KBM-7 (cell line): ENCODE measurements at regions not wholly inside any gene's neighbourhood (a gene's known extent, or its start where the extent isn't known, plus 50 kb on each side); places are given as distances from the start of the nearest gene placed in this dataset.

Source experiments
- DNase-seq: peaks from one replicate; pipeline ENCODE4 v3.0.0-alpha.2; 2015
- in situ Hi-C: fragments of 300-500 bp; cut with MboI; formaldehyde crosslinking; loops from 2 replicates; pipeline ENCODE4 v1.14.3; 2020; ENCODE audit warnings: low sequenced_read_pairs, low pct_unique_long_range_greater_than_20kb, mixed read lengths

DNA sequence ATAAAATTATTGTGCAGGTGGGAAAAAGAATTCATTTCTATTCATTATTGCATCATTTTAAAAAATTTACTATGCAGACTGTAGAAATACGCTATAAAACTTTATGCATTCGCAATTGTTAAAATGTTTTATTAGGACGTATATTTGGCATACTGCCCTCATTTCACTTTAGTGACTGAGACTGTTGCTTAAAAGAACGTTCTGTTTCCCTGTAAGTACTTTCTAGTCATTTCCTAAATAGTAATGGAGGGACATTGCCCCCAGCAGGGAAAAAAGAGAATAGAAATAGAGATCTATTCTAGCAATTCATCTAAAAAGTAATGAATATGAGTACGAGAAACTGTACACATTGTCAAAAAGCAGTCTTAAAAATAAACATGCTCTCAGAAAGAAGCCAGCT, 1295.8 kb upstream of the TENM3 start:
- in situ Hi-C loops = no loop called here
- no peak for DNase-seq

DNA sequence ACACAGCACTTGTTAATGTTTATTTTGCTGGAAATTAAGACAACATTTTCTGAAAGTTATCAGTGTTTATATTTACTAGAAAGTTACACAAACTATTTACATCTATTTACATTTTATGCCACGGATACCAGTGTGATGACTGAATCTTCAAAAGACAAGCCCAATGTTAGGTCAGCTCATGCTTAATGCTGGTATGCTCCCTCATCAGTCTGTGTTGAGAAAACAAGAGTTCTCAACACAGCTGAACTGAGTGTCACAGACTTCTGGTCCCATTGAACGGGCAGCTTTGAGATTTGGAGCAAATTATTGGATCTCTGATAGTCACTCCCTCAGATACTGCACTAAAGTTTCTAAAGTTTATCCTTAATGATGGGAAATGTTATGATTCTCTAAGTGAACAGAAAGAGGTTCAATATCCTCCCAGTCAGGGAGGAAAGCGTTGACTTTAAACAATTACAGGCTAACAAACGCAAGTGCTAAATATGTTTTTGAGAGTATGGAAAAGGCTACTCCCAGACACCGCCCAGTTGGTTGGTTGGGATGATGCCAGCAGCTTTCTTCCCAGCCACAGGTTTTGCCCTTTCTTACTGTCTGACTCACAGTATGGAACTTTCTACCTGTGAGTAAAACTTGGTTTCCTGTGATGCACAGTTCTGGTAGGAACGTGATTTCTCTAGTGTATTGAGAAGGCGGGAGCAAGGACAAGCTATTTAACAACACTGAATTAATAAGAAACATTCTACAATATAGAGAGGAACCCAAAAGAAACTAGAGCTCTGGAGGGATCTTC, 1293.6 kb upstream of the TENM3 start:
- in situ Hi-C loops = no loop called here
- no peak for DNase-seq

DNA sequence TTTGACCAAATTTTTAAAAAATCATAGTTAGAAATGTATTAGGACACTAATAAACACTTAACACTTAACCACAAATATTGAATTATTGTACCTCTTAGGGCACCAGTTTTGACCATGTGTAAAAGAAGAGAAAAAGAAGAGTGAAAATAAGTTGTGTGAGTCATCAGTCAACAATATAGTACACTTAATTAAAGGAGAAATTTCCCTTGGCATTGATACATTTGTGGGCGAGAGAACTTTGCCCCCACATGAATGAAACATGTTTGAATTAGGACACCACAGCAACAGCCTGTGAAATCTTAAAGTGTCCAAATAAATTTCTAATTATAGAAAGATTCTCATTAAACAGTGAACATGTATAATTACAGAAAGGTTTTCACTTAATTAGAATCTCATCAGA, 1292.8 kb upstream of the TENM3 start:
- DNase-seq = no peak
- in situ Hi-C loops = no loop called here

DNA sequence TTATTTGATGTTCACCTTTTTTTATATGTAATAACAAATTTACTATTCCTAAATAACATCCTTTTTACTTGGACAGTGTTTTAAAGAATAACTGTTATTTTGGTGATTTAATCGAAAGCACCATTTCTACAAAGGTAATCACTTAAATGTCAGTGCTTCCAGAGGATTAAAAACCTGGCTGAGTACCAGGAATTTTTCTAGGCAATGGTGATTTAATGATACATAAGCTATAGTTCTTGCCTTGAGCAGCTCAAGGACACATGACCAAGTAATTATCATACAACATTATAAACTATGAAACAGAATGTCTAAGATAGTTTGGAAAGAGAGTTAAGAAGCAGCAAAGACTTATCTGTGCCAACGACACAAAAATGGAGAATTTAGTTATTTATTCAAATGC, 1291.9 kb upstream of the TENM3 start:
- in situ Hi-C loops = no loop called here
- DNase-seq = no peak

DNA sequence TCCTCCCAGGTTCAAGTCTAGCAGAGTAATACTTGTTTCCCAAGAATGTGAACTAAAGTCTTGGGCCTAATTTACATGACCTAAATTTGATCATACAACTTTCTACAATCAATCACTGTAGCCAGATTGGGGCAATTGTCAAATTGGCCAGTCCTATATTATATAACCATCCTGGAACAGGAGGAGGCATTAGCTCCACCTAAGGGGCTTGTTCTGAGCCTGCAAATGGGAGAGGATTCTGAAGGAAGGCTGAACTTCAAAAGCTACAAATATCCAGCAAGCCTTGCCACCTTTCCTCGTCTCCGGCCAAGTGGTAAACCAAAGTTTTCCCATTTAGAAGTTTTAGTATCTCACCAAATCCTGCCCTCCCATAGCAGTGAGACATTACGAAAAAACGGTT, 1289.6 kb upstream of the TENM3 start:
- DNase-seq = no peak
- in situ Hi-C loops = no loop called here

DNA sequence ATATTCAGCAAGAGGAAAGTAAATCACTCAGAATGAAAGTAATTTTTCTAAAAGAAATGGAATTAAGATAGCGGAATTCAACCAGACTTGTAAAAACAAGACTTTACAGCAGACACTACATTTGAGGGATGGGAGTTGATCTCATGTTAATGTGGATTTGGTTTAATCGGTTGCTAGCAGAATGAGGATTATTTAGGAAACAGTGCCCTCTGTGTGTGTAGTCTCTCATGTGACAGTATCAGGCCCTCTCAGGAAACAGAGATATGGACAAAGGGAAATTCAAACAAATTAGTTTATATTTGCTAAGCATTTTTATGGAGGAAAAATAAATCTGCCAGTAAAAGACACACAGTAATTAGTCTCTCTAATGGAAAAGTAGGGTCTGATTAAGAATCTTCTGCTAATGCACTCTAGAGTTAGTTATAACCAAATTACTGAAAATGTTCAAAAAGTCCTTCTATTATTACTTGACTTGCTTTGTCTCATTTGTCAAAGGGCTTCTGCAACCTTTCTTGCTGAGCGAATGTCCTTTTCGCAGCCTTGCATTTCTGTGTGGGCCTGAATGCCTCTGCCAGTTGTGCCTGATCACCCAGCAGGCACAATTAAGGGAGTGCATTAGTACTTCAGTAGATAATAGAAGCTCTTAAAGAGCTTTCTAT, 1282.3 kb upstream of the TENM3 start:
- in situ Hi-C loops = no loop called here
- DNase-seq = no peak

DNA sequence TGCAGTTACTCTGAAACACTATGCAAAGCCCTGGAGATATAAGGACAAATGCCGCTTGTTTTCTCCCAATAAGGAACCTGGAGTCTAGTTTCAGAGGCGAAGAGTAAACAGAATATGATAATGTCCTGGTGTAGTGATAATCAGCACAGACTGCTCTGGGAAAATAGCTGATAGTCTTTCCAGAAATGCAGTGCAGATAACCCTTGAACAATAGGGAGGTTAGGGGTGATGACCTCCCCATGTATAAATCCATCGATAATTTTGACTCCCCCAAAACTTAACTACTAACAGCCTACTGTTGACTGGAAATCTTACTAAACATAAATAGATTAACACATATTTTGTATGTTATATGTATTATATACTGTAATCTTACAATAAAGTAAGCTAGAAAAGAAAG, 1280.9 kb upstream of the TENM3 start:
- DNase-seq = no peak
- in situ Hi-C loops = no loop called here

DNA sequence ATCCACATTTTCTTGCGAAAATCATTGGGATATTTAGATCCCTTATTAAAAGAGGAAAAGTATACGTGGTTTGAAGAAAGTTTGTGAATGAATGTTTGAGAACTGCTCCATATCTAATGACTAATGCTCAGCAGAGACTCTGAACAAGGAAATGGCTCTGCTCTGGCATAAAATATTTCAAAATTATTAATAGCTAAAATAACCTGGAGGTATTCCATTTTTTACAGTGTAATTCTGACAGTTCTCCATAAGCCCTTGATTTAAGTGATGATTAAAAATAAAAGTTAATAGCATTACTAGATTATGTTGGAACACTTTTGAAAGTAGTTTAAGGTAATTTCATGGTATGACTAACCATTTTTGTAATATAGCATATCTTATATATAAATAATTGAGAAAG, 1276.9 kb upstream of the TENM3 start:
- in situ Hi-C loops = no loop called here
- no peak for DNase-seq

DNA sequence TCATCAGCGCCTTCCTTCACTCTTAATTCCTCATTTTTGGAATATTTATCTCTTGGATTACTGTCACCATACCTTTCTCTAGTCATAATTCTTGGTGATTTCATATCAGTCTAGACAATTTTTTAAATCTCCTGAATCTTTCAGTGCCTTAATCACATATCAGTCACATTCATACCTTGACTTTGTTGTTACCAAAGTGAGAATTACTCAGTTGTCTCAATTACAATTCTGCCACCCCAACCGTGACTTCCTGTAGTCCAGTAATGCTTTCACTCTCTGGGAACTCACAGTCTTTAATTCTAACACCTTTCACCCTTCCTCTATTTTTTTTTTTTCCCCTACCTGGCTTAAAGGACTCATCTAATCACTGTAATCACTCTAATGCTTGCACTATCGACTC, 1275.3 kb upstream of the TENM3 start:
- no peak for DNase-seq
- in situ Hi-C loops = no loop called here

DNA sequence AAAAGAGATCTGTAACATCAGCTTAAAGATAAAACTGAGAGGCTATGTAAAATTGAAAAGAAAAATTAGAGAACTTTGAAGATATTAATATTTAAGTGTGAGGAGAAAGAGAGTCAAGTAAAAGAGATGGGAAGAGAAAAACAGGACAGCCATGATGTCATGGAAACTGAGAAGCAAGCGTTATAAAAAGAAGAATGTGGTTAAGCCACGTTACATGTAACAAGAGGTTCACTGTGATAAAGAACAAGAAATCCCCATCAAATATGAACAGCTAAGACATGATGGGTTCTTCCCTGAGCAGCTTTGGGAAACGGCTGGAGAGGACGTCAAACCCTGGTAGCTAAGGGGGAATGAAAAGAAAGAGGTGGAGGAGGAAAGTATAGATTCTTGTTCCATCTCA, 1269.3 kb upstream of the TENM3 start:
- in situ Hi-C loops = no loop called here
- DNase-seq = no peak

DNA sequence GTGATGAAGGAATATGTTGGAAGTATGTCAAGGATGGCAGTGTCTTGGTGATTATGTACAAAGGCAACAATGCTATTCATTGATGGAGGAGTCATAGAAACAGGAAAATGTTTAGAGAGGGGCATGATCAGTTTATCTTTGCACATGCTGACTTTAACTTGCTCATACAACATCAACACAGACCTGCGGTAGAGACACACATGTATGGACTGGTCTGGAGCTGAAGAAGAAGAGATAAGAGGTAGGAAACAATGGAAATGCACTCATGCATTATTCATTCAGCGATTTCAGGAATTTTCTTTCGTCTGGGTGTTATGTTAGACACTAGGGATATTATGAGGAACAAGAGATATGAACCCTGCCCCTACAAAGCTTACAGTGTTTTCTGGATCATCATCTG, 1252.3 kb upstream of the TENM3 start:
- in situ Hi-C loops = no loop called here
- no peak for DNase-seq

DNA sequence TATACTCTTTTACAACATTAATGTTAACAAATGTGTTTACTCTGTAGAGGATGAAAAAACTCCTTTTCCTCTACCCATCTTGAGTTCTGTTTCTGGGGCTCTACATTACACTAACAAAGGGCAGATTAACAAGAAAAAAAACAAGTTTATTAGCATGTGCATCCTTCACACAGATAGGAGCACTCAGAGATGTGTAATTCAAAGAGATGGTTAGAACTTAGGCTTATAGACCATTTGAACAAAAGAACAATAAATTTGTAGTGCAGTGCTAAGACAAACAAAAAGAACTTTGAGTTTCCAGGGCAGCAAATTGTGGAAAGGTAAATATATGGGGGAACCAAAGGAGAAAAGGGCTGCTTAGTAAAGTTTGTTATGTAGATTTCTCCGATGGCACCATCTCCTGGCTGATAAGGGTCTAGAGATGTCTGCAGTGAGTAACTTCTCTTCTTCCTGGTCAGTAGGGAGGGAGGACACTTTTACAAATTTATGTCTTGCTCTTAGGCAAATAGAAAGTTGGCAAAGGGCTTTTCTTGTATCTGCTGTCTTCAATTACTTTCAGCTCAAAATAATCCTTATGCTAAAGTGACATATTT, 1249.9 kb upstream of the TENM3 start:
- DNase-seq = no peak
- in situ Hi-C loops = no loop called here

DNA sequence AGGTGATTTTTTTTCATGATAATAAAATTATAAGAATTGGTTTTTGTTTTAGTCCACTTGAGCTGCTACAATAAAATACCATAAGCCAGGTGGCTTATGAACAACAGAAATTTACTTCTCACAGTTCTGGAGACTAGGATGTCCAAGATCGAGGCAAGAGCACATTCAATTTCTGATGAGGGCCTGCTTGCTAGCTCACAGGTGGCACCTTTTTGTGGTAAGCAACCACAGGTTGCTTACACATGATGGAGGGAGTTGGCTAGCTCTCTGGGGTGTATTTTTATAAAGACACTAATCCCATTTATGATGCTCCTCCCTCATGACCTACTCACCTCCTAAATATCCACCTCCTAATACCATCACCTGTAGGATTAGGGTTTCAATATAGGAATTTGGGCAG, 1248.5 kb upstream of the TENM3 start:
- in situ Hi-C loops = no loop called here
- no peak for DNase-seq

DNA sequence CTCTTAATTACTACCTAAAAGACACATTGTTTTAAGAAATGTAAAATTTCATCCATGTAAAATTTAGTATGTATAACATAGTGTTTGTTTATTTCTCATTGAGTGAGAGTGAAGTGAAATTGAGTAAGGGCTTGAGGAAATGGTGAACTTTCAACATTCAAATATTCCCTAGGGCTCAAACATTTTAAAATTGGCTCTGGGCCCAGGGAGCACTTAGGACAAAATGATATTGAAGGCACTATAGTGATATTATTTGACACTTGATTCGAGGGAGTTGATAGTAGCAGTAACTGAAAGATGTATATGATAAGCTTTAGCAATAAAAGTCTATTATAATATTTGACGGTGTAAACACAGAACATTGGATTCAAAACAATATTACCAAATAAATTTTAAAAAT, 1244.0 kb upstream of the TENM3 start:
- in situ Hi-C loops = no loop called here
- DNase-seq = no peak

DNA sequence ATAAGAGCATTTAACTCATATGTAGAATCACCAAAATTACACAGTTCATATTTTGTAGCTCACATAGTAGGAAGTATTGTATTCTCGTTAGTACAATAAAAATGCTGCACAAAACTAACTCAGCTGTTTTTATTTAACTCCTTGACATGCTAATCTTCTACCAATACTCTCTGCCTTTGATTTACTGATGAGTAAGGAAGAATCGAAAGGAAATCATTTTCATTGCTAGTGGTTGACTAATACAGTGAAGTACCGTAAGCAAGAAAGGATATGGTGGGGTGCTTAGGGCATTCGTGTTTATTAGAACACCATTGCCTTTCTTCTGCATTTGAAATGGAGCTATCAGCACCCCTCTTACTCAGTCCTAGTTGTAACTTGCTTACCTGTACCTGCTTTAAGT, 1239.1 kb upstream of the TENM3 start:
- in situ Hi-C loops = no loop called here
- no peak for DNase-seq

DNA sequence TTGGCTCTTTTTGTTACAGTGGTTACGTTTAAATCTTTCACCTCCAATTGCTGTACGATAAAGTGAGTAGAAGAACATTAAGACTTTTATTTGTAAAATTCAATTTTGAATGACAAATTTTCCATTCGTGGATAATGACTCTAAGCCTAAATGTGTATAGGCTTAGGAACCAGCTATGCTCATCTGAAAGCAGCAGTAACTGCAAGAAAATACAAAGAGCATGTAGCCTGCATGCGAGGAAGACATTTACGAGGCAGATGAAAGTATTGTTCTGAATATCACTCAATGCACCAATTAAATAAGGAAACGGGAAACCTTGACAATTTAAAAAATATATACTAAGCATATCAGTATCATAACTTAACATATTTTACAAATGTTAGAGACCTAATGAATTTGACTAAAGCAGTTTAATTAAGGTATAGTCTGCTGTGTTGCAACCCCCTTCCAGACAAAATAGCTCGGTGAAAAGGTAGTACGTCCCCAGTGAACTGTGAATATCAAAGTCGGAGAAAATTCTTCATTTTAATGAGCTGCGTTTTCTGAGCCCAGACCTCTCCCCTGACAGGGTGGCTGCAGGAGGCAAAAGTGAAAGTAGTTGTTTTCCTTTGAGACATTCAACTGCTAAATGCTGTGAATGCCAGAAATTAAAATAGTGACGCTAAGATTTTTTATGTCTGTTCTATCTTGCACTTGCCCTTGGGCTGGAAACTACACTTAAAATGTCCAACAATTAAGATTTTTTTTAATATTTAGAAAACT, 1236.5 kb upstream of the TENM3 start:
- DNase-seq = no peak
- in situ Hi-C loops = no loop called here

DNA sequence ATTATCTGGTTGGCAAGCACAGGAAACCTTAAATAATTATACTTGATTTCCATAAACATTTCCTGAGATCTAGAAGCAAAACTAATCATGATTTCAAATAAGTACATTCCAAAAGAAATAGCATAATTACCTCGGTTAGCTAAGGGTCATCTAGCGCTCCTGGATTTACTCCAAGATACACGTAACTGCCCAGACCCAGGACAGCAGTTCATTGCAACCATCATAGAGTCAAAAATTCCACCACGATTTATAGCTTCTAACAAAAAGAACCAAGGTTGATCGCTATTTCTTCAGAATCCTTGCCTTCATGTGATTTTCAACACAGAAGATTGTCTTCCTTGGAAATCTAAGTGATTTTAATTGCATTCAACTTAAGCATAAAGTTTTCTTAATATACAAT, 1235.5 kb upstream of the TENM3 start:
- no peak for DNase-seq
- in situ Hi-C loops = no loop called here

DNA sequence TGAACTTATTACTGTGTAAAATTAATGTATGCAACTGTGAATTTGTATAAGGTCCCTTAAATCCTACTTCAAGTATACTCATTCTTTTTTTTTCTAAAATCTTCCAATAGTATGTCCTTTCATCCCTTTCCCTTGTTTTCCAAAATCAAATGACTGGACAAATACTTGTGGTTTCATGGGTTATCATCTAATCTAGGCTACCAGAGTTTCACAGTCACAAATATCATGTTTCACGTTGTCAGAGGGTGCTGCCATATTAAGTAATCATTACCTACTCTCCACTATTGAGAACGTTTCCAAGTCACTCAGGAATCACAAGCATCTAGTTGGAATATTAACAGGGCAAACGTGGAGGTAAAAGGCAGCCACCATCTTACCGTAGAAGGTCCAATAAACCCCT, 1235.0 kb upstream of the TENM3 start:
- in situ Hi-C loops = no loop called here
- no peak for DNase-seq

DNA sequence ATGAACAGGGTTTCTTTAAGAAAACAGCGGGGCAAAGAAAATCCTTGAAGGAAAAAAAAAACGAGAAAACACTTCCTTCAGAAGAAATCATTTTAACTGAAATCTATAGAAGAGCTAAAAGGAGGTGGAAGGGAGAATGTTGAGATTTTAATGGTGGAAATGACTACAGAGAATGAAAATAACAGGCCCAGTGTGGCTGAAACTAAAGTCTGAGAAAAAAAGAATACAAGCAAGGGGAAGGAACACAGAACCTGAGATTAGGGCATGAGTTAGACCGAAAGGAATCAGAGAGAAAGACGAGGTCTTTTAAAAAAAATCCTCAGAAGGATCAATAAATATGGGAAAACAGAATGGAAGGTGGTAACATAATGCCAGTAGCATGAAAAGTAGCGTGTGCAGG, 1230.0 kb upstream of the TENM3 start:
- in situ Hi-C loops = no loop called here
- no peak for DNase-seq

DNA sequence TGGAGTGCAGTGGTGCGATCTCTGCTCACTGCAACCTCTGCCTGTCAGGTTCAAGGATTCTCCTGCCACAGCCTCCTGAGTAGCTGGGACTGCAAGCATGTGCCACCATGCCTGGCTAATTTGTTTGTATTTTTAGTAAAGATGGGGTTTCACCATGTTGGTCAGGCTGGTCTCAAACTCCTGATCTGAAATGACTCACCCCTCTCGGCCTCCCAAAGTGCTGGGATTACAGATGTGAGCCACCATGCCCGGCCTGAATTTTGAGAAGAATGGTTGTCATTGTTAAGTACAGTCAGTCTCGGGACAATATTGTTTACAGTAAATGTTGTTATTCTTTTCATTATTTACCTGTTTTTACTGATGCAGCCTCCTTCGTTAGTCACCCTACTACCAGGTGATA, 1226.2 kb upstream of the TENM3 start:
- in situ Hi-C loops = no loop called here
- DNase-seq = no peak
